Embryonic facial prominence (tissue), 1 donor: ENCODE measurements at regions not wholly inside any gene's neighbourhood (a gene's known extent, or its start where the extent isn't known, plus 50 kb on each side); places are given as distances from the start of the nearest gene placed in this dataset.
"Not testable (repeated sequence)": the region's sequence is repeated elsewhere in the genome, so short reads cannot be mapped to it uniquely, and the experiment has no call there.

Source experiments
- DNase-seq: peaks from one replicate; pipeline ENCODE4 v3.0.0-alpha.2; 2016; ENCODE audit errors: extremely low spot score

GRCh38 chr2:150267651-150268415 lies 219.6 kb downstream of the RND3 start:
- DNase-seq, result no peak

- DNase-seq, result no peak
Observed at GRCh38 chr2:150266931-150267330, 220.5 kb downstream of the RND3 start.

GRCh38 chr2:150264442-150264841 lies 223.0 kb downstream of the RND3 start:
- no peak for DNase-seq

- no peak for DNase-seq
Observed at GRCh38 chr2:150261691-150262090, 225.8 kb downstream of the RND3 start.

GRCh38 chr2:150260636-150261035 lies 226.8 kb downstream of the RND3 start:
- DNase-seq, result no peak

GRCh38 chr2:150259746-150260145 lies 227.7 kb downstream of the RND3 start:
- DNase-seq, result no peak

- no peak for DNase-seq
Observed at GRCh38 chr2:150258781-150259307, 228.6 kb downstream of the RND3 start.

- DNase-seq, result no peak
Observed at GRCh38 chr2:150256736-150257135, 230.7 kb downstream of the RND3 start.

- no peak for DNase-seq
Observed at GRCh38 chr2:150255528-150255927, 231.9 kb downstream of the RND3 start.

GRCh38 chr2:150249735-150250134 lies 237.7 kb downstream of the RND3 start:
- not testable (repeated sequence) for DNase-seq

- DNase-seq, result no peak
Observed at GRCh38 chr2:150247481-150247880, 240.0 kb downstream of the RND3 start.

- DNase-seq, result peak; percentile 33
Observed at GRCh38 chr2:150234787-150235446, 252.6 kb downstream of the RND3 start.

GRCh38 chr2:150232871-150233270 lies 254.6 kb downstream of the RND3 start:
- no peak for DNase-seq

- no peak for DNase-seq
Observed at GRCh38 chr2:150232321-150232720, 255.1 kb downstream of the RND3 start.

- DNase-seq, result no peak
Observed at GRCh38 chr2:150230616-150231015, 256.9 kb downstream of the RND3 start.

GRCh38 chr2:150230004-150230403 lies 257.5 kb downstream of the RND3 start:
- no peak for DNase-seq

GRCh38 chr2:150228936-150229335 lies 258.5 kb downstream of the RND3 start:
- no peak for DNase-seq

GRCh38 chr2:150225030-150225429 lies 262.4 kb downstream of the RND3 start:
- no peak for DNase-seq

- DNase-seq, result no peak
Observed at GRCh38 chr2:150224321-150224720, 263.1 kb downstream of the RND3 start.

- no peak for DNase-seq
Observed at GRCh38 chr2:150222942-150223341, 264.5 kb downstream of the RND3 start.

GRCh38 chr2:150222379-150222778 lies 265.1 kb downstream of the RND3 start:
- DNase-seq, result no peak

- DNase-seq, result no peak
Observed at GRCh38 chr2:150219861-150220260, 267.6 kb downstream of the RND3 start.

- DNase-seq, result no peak
Observed at GRCh38 chr2:150215041-150215440, 272.4 kb downstream of the RND3 start.
